ENCODE measurements at regions not wholly inside any gene's neighbourhood (a gene's known extent, or its start where the extent isn't known, plus 50 kb on each side); places are given as distances from the start of the nearest gene placed in this dataset.

- Histone ChIP-seq H3K27ac (ENCODE audit: low read depth in 2 of 2, low read length in 2 of 2) (no peak overlapping the region), H3K4me1 (ENCODE audit: control insufficient read depth in 2 of 3, insufficient read depth in 2 of 3, low read depth in 1 of 3, low read length in 3 of 3) (no peaks in the 10 kb centered on the region), H3K27me3 (ENCODE audit: control insufficient read depth, insufficient read depth, low read length) (no peaks in the 10 kb centered on the region), H3K4me3 (ENCODE audit: low read length in 3 of 3) (no peak overlapping the region), H3K9me3 (ENCODE audit: control insufficient read depth in 2 of 3, insufficient read depth in 1 of 3, low read length in 3 of 3) (peaks cover 0 to 10% (median 6%) of the 10 kb centered on the region in 3 donors), H3K36me3 (ENCODE audit: control insufficient read depth in 2 of 3, insufficient read depth in 3 of 3, low read length in 3 of 3) (no peaks in the 10 kb centered on the region), H3K9ac (ENCODE audit: low read length in 3 of 3) (no peak overlapping the region)
- TF ChIP-seq CTCF (IDR thresholded peaks at IDR 0.05; ENCODE audit: borderline replicate concordance, extremely low read depth, insufficient read depth), result no peak
- DNase-seq, result no peak
- intact Hi-C loops (cut with DNase I), result no loop called here
- peak; percentile 55 for FAIRE-seq
These were observed 905.6 kb upstream of the CDH6 start for GRCh38 chr5:30287890-30288289.

- FAIRE-seq (no peak), DNase-seq (no peak)
- no peaks in the 10 kb centered on the region for H3K36me3 ChIP-seq (ENCODE audit: control insufficient read depth in 2 of 3, insufficient read depth in 3 of 3, low read length in 3 of 3)
- H3K27ac ChIP-seq (ENCODE audit: low read depth in 2 of 2, low read length in 2 of 2), result no peak overlapping the region
- no peak overlapping the region for H3K4me3 ChIP-seq (ENCODE audit: low read length in 3 of 3)
- H3K27me3 ChIP-seq (ENCODE audit: control insufficient read depth, insufficient read depth, low read length), result no peaks in the 10 kb centered on the region
- no peaks in the 10 kb centered on the region for H3K4me1 ChIP-seq (ENCODE audit: control insufficient read depth in 2 of 3, insufficient read depth in 2 of 3, low read depth in 1 of 3, low read length in 3 of 3)
- H3K9ac ChIP-seq (ENCODE audit: low read length in 3 of 3), result no peak overlapping the region
- no peaks in the 10 kb centered on the region for H3K9me3 ChIP-seq (ENCODE audit: control insufficient read depth in 2 of 3, insufficient read depth in 1 of 3, low read length in 3 of 3)
- intact Hi-C loops (cut with DNase I), result no loop called here
- no peak for TF ChIP-seq CTCF (IDR thresholded peaks at IDR 0.05; ENCODE audit: borderline replicate concordance, extremely low read depth, insufficient read depth)
These were observed 914.2 kb upstream of the CDH6 start for GRCh38 chr5:30279237-30279636.

GRCh38 chr5:30267026-30267425, 926.5 kb upstream of the CDH6 start:
- DNase-seq (no peak), FAIRE-seq (no peak)
- intact Hi-C loops (cut with DNase I), result no loop called here
- H3K36me3 ChIP-seq (ENCODE audit: control insufficient read depth in 2 of 3, insufficient read depth in 3 of 3, low read length in 3 of 3), result no peaks in the 10 kb centered on the region
- no peak for TF ChIP-seq CTCF (IDR thresholded peaks at IDR 0.05; ENCODE audit: borderline replicate concordance, extremely low read depth, insufficient read depth)
- no peaks in the 10 kb centered on the region for H3K9me3 ChIP-seq (ENCODE audit: control insufficient read depth in 2 of 3, insufficient read depth in 1 of 3, low read length in 3 of 3)
- no peak overlapping the region for H3K27ac ChIP-seq (ENCODE audit: low read depth in 2 of 2, low read length in 2 of 2)
- H3K27me3 ChIP-seq (ENCODE audit: control insufficient read depth, insufficient read depth, low read length), result no peaks in the 10 kb centered on the region
- H3K4me1 ChIP-seq (ENCODE audit: control insufficient read depth in 2 of 3, insufficient read depth in 2 of 3, low read depth in 1 of 3, low read length in 3 of 3), result no peaks in the 10 kb centered on the region
- no peak overlapping the region for H3K9ac ChIP-seq (ENCODE audit: low read length in 3 of 3)
- no peak overlapping the region for H3K4me3 ChIP-seq (ENCODE audit: low read length in 3 of 3)

- intact Hi-C loops (cut with DNase I), result no loop called here
- FAIRE-seq (no peak), DNase-seq (no peak)
- Histone ChIP-seq H3K9me3 (ENCODE audit: control insufficient read depth in 2 of 3, insufficient read depth in 1 of 3, low read length in 3 of 3) (no peaks in the 10 kb centered on the region), H3K36me3 (ENCODE audit: control insufficient read depth in 2 of 3, insufficient read depth in 3 of 3, low read length in 3 of 3) (no peaks in the 10 kb centered on the region), H3K27me3 (ENCODE audit: control insufficient read depth, insufficient read depth, low read length) (no peaks in the 10 kb centered on the region), H3K4me3 (ENCODE audit: low read length in 3 of 3) (no peak overlapping the region), H3K4me1 (ENCODE audit: control insufficient read depth in 2 of 3, insufficient read depth in 2 of 3, low read depth in 1 of 3, low read length in 3 of 3) (no peaks in the 10 kb centered on the region), H3K9ac (ENCODE audit: low read length in 3 of 3) (no peak overlapping the region), H3K27ac (ENCODE audit: low read depth in 2 of 2, low read length in 2 of 2) (no peak overlapping the region)
- TF ChIP-seq CTCF (IDR thresholded peaks at IDR 0.05; ENCODE audit: borderline replicate concordance, extremely low read depth, insufficient read depth), result no peak
These were observed 954.0 kb upstream of the CDH6 start for GRCh38 chr5:30239331-30240022.
